GF-D8 (cell line): ENCODE measurements at regions not wholly inside any gene's neighbourhood (a gene's known extent, or its start where the extent isn't known, plus 50 kb on each side); places are given as distances from the start of the nearest gene placed in this dataset.

ENCODE experiments used
- DNase-seq: peaks from one replicate; lab custom pipeline; 2025; lab: John Stamatoyannopoulos, UW

DNA sequence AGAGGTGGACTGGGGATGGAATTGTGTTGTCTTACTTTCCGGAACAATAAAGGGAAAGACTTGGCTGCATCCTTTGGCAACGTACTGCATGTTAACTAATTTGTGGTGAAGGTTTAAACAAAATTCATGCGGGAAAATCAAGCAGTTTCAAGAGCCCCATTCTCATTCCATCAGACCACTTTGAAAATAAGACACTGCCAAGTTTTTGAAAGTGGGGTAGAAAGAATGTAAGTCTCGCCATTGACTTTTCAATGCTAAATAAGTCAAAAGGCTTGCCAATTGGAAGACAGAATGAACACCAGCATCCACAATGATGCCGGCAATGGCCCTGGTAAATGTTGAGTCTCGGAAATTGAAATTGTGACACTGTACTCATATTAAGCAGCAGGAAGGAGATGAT is 322.0 kb downstream of the RND3 start:
- DNase-seq: no peak

DNA sequence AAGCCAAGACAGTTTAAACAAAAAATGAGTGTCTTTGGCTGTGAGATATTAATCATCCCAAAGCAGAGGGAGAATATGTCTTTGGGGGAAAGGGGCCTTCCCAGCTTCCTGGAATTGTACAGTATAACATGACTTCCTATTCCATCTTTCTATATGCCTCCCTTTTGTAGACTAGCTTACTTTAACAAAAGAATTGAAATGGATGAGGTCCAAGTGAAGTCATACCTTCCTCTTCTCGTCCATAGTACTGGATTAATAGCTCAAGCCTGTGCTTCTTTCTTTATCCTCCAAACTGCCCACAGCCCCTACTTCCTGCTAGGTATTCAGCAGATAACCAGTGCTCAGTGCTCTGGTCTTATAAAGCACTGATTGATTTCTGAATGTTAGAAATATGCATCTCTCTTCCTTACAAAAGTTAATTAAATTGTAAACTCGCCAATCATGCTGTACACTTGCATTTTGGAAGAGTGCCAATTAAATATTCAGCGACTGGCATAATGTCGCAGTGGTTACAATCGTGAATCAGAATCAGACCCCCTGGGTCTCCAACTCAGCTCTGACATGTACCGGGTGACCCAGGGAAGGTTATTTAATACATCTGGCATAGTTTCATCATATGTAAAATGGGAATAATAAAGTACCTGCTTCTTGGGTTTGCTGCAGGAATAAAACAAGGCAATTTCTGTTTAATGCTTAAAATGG is 325.1 kb downstream of the RND3 start:
- DNase-seq: no peak

DNA sequence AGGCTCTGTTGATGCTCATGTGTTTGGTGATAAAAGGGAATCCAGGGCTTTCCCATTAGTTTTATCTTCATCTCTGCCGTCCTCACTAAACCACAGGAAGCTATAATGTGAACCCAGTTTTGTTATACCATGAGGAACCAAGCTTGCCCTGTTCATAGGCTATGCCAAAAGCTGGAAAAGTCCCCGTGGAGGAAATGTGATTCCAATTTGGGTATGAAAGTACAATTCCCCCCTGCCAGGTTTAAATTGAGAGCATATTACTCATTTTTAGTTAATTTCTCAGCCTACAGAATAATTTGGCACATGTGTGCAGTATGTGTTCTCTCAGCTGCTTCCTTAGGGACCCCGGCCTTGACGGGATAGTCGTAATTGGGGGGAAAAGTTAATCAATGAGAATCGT is 327.4 kb downstream of the RND3 start:
- no peak for DNase-seq

- no peak for DNase-seq
These were observed 328.2 kb downstream of the RND3 start for GRCh38 chr2:150159300-150159699.

DNA sequence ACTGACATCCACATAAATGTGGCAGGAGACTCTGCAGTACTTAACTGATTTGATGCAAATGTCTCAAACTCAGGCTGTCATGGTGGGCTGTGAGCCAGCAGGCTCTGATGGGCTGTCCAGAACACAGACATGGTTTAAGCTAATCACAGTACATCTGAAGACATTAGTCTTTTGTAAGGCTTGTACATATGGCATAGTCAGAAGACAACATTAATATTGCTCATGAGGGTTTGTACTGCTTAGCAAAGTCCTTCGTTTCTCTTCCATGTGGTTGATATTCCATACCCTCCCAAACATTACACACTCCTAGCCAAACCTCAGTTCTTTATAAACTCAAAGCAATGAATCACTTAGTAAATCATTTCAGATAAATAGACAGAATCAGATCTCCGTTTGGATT is 330.6 kb downstream of the RND3 start:
- no peak for DNase-seq

- DNase-seq: no peak
These were observed 331.1 kb downstream of the RND3 start for GRCh38 chr2:150156415-150156814.

GRCh38 chr2:150154308-150154797 is 333.1 kb downstream of the RND3 start:
- no peak for DNase-seq

GRCh38 chr2:150153646-150154307 is 333.7 kb downstream of the RND3 start:
- DNase-seq: no peak

GRCh38 chr2:150152230-150152629 is 335.2 kb downstream of the RND3 start:
- DNase-seq: no peak

DNA sequence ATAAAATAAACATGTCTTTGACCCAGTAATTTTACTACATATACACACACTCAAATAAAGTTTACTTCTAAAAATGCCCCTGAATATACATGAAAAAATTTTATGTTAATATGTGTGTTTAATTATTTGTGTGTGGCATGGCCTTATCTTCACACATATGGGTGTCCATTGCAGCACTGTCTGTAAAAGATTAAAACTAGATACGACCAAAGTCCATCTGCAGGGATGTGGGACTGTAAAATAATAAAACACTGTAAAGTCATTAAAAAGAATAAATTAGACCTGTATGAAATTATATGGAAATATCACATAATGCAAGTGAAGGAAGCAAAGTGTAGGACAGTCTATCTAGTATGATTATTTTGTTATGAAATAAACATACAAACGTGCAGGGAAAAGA is 337.3 kb downstream of the RND3 start:
- DNase-seq: no peak

DNA sequence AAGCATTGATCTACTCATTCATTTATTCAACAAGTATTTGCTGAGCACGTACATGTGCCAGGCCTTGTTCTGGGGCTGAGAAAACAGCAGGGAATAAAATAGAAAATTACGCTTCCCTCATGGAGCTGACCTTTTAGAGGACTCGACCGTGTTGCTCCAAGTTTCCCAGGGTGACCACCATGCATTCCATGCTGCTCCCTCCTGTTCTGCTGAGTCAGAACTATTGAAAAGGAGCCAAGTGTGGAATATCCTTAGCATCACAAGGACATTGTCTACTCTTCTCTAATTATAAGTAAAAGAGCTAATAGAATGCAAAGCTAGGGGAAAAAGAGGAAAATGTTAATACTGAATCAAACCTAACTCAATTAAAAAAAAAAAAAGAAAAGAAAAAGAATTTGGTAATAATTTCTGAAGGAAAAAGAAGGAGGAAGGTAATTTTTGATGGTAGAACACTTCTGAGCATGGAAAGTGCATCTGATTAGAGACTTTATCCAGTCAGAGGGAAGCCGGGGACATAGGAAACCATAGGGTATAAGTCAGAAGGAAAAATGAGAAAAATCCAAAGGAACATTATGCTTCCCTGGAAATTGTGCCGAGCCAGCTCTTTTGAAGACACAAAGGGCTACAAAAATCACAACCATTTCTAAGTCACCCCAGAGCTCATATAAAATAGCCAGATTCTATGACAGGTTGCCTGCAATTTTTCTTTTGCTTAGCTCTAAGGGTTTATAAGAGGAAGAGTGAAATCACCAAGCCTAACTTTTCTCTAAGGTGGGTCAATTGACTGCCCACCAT is 339.4 kb downstream of the RND3 start:
- no peak for DNase-seq

DNA sequence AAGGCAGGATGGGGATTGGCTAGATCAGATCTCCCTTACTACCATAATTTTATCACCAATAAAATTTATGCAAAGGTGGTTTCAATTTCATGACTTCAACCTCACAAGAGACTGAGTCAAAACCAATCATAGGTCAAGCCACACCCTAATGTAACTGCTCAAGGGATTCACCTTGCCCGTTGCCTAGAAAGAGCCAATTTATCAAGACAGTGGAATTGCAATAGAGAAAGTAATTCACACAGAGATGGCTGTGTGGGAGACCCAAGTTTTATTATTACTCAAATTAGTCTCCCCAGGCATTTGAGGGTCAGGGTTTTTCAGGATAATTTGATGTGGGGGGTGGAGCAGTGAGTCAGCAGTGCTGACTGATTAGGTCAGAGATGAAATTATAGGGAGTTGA is 340.6 kb downstream of the RND3 start:
- no peak for DNase-seq

DNA sequence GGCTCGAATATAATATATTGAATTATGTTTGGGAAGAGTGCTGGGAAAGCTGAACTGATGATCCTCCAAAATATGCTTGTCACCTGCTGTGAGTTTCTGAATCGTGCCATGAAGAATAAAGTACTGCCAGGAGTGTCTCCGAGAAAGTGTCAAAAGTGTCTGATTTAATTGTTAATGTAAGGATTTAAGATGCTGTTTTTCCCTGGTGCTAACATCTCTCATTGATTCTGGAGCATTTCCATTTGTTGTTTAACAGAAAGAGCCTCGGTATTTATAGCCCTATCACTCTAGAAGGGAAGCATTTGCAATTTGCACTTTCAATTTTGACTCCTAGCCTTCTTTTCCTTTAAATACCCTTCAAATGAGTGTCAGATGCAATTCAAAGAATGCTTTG is 342.2 kb downstream of the RND3 start:
- DNase-seq: no peak

- DNase-seq: no peak
These were observed 342.7 kb downstream of the RND3 start for GRCh38 chr2:150144546-150145298.

DNA sequence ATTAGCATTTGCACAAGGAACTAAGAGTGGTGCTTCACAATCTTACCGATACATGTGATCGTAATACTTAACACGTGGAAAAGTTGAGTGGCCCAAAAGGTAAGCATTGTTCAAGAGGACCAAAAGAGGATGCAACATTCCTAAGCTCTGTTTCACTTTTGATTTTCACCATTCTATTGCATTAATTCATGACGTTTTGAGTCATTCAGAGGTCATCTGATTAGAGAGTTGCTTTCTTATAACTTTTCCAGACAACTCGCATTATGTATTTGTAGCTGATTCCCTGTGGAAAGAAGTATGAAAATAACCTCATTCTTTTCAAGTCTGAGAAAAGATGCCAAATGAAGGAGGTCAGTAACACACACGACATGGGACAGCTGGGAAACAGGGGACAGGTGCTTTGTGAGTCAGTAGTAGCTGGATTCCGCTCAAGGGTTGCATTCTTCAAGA is 344.4 kb downstream of the RND3 start:
- DNase-seq: no peak

- DNase-seq: no peak
These were observed 344.9 kb downstream of the RND3 start for GRCh38 chr2:150142561-150142960.

GRCh38 chr2:150141226-150142001 is 346.1 kb downstream of the RND3 start:
- no peak for DNase-seq

- no peak for DNase-seq
These were observed 346.7 kb downstream of the RND3 start for GRCh38 chr2:150140777-150141176.

- no peak for DNase-seq
These were observed 348.9 kb downstream of the RND3 start for GRCh38 chr2:150138587-150138986.

DNA sequence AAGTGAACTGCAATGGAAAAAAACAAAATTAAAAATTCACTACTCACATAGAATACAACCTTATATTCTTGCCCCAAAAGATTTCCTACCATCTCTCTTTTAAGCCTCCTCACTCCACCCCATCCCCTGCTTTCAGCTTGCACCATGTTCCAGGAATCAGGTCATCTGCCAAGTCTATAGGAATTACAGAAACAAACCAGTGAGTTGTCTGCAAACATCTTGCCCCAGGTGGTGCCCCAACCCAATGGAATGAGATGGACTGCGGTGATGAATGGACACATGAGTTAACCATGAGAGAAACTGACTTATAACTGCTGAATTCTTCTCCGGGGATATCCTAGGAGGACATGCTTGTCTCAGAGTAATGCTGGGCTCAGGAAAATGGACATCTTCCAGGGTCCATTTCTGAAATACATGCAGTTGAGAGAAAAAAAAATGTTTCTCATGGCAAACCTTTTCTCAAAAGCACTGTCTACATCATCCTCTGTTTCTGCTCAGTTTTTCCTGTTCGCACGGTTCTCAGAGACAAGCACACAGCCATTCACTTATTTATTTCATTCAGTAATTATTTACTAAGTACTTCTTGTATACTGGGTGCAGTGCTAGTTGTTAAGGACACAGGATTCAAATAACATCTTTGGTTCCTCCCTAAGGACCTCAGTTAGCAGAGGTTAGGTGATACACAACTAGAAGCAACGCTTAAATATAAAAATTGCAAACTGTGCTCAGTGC is 350.0 kb downstream of the RND3 start:
- DNase-seq: no peak

- DNase-seq: no peak
These were observed 350.6 kb downstream of the RND3 start for GRCh38 chr2:150136893-150137292.
